ENCODE measurements at regions not wholly inside any gene's neighbourhood (a gene's known extent, or its start where the extent isn't known, plus 50 kb on each side); places are given as distances from the start of the nearest gene placed in this dataset.

DNA sequence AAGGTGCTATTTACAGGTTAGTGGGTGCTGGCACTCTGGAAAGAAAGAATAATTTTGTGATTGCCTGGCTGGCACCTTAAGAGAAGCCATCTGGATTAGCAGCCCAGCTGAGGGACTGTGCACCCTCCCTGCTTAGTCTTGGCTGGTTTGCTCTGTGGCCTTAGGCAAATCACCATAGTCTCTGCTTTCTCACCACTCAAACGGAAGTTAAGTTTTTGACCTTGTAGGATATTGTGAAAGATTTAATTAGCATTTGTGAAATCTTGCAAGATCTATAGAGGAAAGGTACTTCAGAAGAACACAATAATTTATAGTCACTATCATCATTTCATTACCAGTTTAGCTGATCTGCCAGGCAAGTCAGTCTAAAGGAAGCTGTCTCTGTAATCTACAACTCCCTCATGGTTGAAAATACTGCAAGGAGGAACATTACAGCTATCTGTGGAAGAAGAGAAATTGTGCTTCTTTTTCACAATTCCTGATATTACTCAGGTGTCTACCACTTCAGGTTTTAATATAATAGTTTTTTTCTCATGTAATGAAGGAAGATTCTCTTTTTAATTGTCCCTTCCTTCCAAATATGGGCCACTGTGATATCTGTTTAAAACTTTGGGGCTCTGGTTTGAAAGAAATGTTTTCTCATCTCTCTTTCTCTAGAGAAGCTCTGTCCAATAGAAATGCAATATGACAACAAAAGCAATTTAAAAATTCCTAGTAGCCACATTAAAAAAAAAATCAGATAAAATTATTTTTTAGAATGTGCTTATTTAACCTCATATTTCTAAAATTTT, 219.6 kb downstream of the PTEN start:
- Histone ChIP-seq H3K4me3 (no peak overlapping the region), H3K27me3 (no peaks in the 10 kb centered on the region), H3K36me3 (no peaks in the 10 kb centered on the region), H3K9me3 (no peaks in the 10 kb centered on the region), H3K4me1 (peaks cover 0 to 14% (median 12%) of the 10 kb centered on the region in 4 donors), H3K27ac (no peak overlapping the region)
- no peak for DNase-seq
- intact Hi-C loops (cut with DNase I; ENCODE audit: low total_unique reads): no loop called here
- WGBS, 2 donors (ENCODE audit: low coverage in 1 of 2): 58 to 80% methylated on average over 1 of the region's 1 CpG
- no peak for TF ChIP-seq EP300 (IDR thresholded peaks at IDR 0.05; ENCODE audit: low read depth)
- no peak for TF ChIP-seq POLR2AphosphoS5 (IDR thresholded peaks at IDR 0.05)
- TF ChIP-seq, protein P1, sequence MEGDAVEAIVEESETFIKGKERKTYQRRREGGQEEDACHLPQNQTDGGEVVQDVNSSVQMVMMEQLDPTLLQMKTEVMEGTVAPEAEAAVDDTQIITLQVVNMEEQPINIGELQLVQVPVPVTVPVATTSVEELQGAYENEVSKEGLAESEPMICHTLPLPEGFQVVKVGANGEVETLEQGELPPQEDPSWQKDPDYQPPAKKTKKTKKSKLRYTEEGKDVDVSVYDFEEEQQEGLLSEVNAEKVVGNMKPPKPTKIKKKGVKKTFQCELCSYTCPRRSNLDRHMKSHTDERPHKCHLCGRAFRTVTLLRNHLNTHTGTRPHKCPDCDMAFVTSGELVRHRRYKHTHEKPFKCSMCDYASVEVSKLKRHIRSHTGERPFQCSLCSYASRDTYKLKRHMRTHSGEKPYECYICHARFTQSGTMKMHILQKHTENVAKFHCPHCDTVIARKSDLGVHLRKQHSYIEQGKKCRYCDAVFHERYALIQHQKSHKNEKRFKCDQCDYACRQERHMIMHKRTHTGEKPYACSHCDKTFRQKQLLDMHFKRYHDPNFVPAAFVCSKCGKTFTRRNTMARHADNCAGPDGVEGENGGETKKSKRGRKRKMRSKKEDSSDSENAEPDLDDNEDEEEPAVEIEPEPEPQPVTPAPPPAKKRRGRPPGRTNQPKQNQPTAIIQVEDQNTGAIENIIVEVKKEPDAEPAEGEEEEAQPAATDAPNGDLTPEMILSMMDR (IDR thresholded peaks at IDR 0.05): no peak
- no peak for TF ChIP-seq POLR2A (IDR thresholded peaks at IDR 0.05)
- in situ Hi-C loops (cut with MboI; ENCODE audit: low pct_ligation_motif_present in 1 of 4, low pct_unique_long_range_greater_than_20kb in 1 of 4, low sequenced_read_pairs in 3 of 4): no loop called here

DNA sequence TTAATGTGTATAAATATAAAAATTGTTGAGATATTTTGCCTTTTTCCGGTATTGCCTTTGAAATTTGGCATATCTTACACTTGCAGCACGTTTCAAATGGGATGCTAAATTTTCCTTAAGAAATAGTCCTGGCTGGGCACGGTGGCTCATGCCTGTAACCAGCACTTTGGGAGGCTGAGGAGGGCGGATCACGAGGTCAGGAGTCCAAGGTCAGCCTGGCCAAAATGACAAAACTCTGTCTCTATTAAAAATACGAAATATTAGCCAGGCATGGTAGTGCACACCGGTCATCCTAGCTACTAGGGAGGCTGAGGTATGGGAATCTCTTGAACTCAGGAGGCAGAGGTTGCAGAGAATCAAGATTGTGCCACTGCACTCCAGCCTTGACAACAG, 220.2 kb downstream of the PTEN start:
- intact Hi-C loops (cut with DNase I; ENCODE audit: low total_unique reads): no loop called here
- no peaks in the 10 kb centered on the region for H3K9me3 ChIP-seq
- WGBS, 2 donors (ENCODE audit: low coverage in 1 of 2): 87 to 91% methylated on average over 5 to 7 of the region's 7 CpGs
- TF ChIP-seq, protein P1 (IDR thresholded peaks at IDR 0.05): no peak
- no peak for TF ChIP-seq POLR2AphosphoS5 (IDR thresholded peaks at IDR 0.05)
- no peak for TF ChIP-seq POLR2A (IDR thresholded peaks at IDR 0.05)
- TF ChIP-seq EP300 (IDR thresholded peaks at IDR 0.05; ENCODE audit: low read depth): no peak
- no peak for DNase-seq
- no peak overlapping the region for H3K27ac ChIP-seq
- H3K27me3 ChIP-seq: no peaks in the 10 kb centered on the region
- peaks cover 0 to 14% (median 12%) of the 10 kb centered on the region in 4 donors for H3K4me1 ChIP-seq
- in situ Hi-C loops (cut with MboI; ENCODE audit: low pct_ligation_motif_present in 1 of 4, low pct_unique_long_range_greater_than_20kb in 1 of 4, low sequenced_read_pairs in 3 of 4): no loop called here
- no peak overlapping the region for H3K4me3 ChIP-seq
- H3K36me3 ChIP-seq: no peaks in the 10 kb centered on the region

DNA sequence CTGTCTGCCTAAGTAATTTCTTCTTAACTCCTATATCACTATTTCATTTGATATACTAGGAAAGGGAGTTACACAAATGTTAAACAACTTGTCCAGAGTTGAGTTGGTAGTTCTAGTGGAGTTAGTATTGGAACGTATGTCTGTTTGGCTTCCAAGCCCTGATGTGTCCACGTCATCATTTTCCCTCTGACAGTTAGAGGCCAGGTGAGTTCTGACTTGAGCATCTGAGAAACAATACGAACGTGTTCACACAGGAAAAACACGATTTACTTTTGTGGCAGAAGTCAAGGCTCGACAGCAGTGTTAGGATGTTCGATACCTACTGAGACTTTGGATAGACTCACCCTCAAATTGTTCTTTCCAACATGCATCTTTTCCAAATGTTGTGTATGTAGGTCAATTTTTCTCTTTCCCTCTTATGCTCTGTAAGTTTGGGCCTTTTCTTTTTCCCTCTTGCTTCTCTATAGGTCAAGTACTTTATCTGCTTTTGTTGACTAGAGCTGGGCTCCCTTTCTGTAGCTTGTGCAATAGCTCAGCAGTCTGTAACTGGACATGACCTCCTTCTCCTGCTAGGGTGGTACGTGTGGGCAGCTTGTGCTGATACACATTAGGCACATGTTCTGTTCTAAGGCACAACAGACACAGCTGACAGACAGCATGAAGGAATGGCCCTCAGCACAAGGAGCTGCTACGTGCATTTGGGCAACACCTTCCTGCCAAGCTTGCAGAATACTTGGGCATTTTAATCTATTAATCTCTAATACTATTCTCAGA, 222.9 kb downstream of the PTEN start:
- Histone ChIP-seq H3K4me1 (no peaks in the 10 kb centered on the region), H3K27me3 (no peaks in the 10 kb centered on the region), H3K4me3 (no peak overlapping the region), H3K36me3 (no peaks in the 10 kb centered on the region), H3K9me3 (no peaks in the 10 kb centered on the region), H3K27ac (no peak overlapping the region)
- in situ Hi-C loops (cut with MboI; ENCODE audit: low pct_ligation_motif_present in 1 of 4, low pct_unique_long_range_greater_than_20kb in 1 of 4, low sequenced_read_pairs in 3 of 4) (no loop called here), intact Hi-C loops (cut with DNase I; ENCODE audit: low total_unique reads) (no loop called here)
- 90 to 94% methylated on average over 4 to 9 of the region's 9 CpGs for WGBS, 2 donors (ENCODE audit: low coverage in 1 of 2)
- no peak for DNase-seq
- TF ChIP-seq, protein P1 (IDR thresholded peaks at IDR 0.05): no peak
- TF ChIP-seq POLR2A (IDR thresholded peaks at IDR 0.05) (no peak), EP300 (IDR thresholded peaks at IDR 0.05; ENCODE audit: low read depth) (no peak), POLR2AphosphoS5 (IDR thresholded peaks at IDR 0.05) (no peak)

DNA sequence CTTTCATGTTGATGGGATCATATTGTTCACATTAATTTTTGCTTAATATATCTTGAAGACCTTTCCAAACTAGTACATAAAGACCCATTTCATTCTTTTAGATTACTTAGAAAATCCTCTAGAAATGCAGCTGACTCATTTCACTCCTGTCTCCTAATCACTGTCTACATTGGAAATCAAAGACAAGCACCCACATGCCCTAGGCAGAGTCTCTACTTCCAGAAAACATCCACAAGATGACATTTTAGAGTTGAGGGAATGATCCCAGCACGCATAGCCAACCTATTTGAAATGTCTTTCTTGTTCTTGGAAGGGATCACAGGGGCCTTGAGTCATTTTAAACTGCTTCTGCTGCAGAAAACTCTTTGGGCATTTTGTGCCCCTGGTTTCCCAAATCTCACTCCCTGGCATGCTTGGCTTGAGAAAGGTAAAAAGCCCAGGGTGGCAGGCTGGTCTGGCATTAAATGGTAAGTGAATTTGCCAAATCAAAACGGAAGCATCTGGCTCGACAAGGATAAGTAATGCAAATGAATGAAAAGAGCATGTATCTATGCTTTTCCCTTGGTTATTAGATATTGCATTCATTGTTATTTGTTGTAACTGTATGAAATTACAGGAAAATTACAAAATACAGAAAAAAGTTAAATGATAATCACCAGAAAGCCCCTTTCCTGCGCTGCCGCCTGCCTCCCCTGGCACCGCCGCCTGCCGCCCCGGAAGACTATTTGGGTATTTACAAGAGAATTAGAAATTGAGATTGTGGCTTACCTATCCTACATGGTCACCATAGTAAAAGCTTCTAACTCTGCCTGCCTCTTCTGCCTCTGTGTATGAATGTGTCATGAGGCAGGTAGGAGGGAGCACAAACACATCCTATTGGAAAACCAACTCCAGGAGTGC, 225.3 kb downstream of the PTEN start:
- Histone ChIP-seq H3K4me3 (no peak overlapping the region), H3K4me1 (no peaks in the 10 kb centered on the region), H3K9me3 (no peaks in the 10 kb centered on the region), H3K27ac (no peak overlapping the region), H3K27me3 (no peaks in the 10 kb centered on the region), H3K36me3 (no peaks in the 10 kb centered on the region)
- intact Hi-C loops (cut with DNase I; ENCODE audit: low total_unique reads): no loop called here
- TF ChIP-seq POLR2A (IDR thresholded peaks at IDR 0.05): no peak
- no peak for TF ChIP-seq POLR2AphosphoS5 (IDR thresholded peaks at IDR 0.05)
- TF ChIP-seq, protein P1 (IDR thresholded peaks at IDR 0.05): no peak
- DNase-seq: no peak
- WGBS, 2 donors (ENCODE audit: low coverage in 1 of 2): 94 to 96% methylated on average over 9 of the region's 9 CpGs
- in situ Hi-C loops (cut with MboI; ENCODE audit: low pct_ligation_motif_present in 1 of 4, low pct_unique_long_range_greater_than_20kb in 1 of 4, low sequenced_read_pairs in 3 of 4): no loop called here

Data from transverse colon (tissue), 4 donors.